ENCODE measurements at regions not wholly inside any gene's neighbourhood (a gene's known extent, or its start where the extent isn't known, plus 50 kb on each side); places are given as distances from the start of the nearest gene placed in this dataset.

- no peak for TF ChIP-seq CTCF (conservative IDR thresholded peaks at IDR 0.05; ENCODE audit: low read depth, low read length)
- peak; percentile 56 for DNase-seq (ENCODE audit: low read depth)
- no peak overlapping the region for H3K4me3 ChIP-seq (ENCODE audit: low read depth, low read length)
Measured at GRCh38 chr4:32374206-32374605, 1654.0 kb downstream of the PCDH7 start.

GRCh38 chr4:32393806-32394205 is 1673.6 kb downstream of the PCDH7 start:
- TF ChIP-seq CTCF (conservative IDR thresholded peaks at IDR 0.05; ENCODE audit: low read depth, low read length), result no peak
- no peak for DNase-seq (ENCODE audit: low read depth)
- no peak overlapping the region for H3K4me3 ChIP-seq (ENCODE audit: low read depth, low read length)

- TF ChIP-seq CTCF (conservative IDR thresholded peaks at IDR 0.05; ENCODE audit: low read depth, low read length), result no peak
- H3K4me3 ChIP-seq (ENCODE audit: low read depth, low read length), result no peak overlapping the region
Measured at GRCh38 chr4:32394255-32394654, 1674.1 kb downstream of the PCDH7 start.

GRCh38 chr4:32396507-32397070 is 1676.4 kb downstream of the PCDH7 start:
- no peak for TF ChIP-seq CTCF (conservative IDR thresholded peaks at IDR 0.05; ENCODE audit: low read depth, low read length)
- no peak for DNase-seq (ENCODE audit: low read depth)
- no peak overlapping the region for H3K4me3 ChIP-seq (ENCODE audit: low read depth, low read length)

More at GRCh38 chr4:32394255-32394654, 1674.1 kb downstream of the PCDH7 start:
- DNase-seq (ENCODE audit: low read depth), result no peak

GRCh38 chr4:32400870-32401269 is 1680.7 kb downstream of the PCDH7 start:
- TF ChIP-seq CTCF (conservative IDR thresholded peaks at IDR 0.05; ENCODE audit: low read depth, low read length), result no peak
- DNase-seq (ENCODE audit: low read depth), result no peak
- no peak overlapping the region for H3K4me3 ChIP-seq (ENCODE audit: low read depth, low read length)

- H3K4me3 ChIP-seq (ENCODE audit: low read depth, low read length), result no peak overlapping the region
- DNase-seq (ENCODE audit: low read depth), result no peak
- TF ChIP-seq CTCF (conservative IDR thresholded peaks at IDR 0.05; ENCODE audit: low read depth, low read length), result peak; percentile 49
Measured at GRCh38 chr4:32417113-32417704, 1697.0 kb downstream of the PCDH7 start.

GRCh38 chr4:32423267-32423666 is 1703.1 kb downstream of the PCDH7 start:
- H3K4me3 ChIP-seq (ENCODE audit: low read depth, low read length), result no peak overlapping the region
- TF ChIP-seq CTCF (conservative IDR thresholded peaks at IDR 0.05; ENCODE audit: low read depth, low read length), result no peak
- DNase-seq (ENCODE audit: low read depth), result no peak
